H9 (cell line): ENCODE measurements at regions not wholly inside any gene's neighbourhood (a gene's known extent, or its start where the extent isn't known, plus 50 kb on each side); places are given as distances from the start of the nearest gene placed in this dataset.

Source experiments
- DNase-seq: peaks from one replicate; pipeline ENCODE4 v3.0.0-alpha.2; 2017
- H2AFZ ChIP-seq: one replicate; pipeline ENCODE4 v1.6.1; 2013; ENCODE audit warnings: mild to moderate bottlenecking, low read length, control low read depth, moderate library complexity
- H2AK5ac ChIP-seq: 2 replicates; pipeline ENCODE4 v1.6.1; 2013; ENCODE audit warnings: low read length, control low read depth, mixed read lengths; ENCODE audit not compliant: insufficient read length
- H2BK120ac ChIP-seq: one replicate; pipeline ENCODE4 v1.6.1; 2013; ENCODE audit warnings: low read depth, mild to moderate bottlenecking, low read length, control low read depth, inconsistent platforms; ENCODE audit not compliant: poor library complexity, severe bottlenecking
- H2BK12ac ChIP-seq: 2 replicates; pipeline ENCODE4 v1.6.1; 2013; ENCODE audit warnings: low read length, control low read depth, mixed read lengths, low read depth; ENCODE audit not compliant: insufficient read length
- H2BK15ac ChIP-seq: 2 replicates; pipeline ENCODE4 v1.6.1; 2013; ENCODE audit warnings: low read depth, low read length, control low read depth
- H2BK20ac ChIP-seq: one replicate; pipeline ENCODE4 v1.6.1; 2013; ENCODE audit warnings: low read depth, mild to moderate bottlenecking, low read length, control low read depth, inconsistent platforms; ENCODE audit not compliant: poor library complexity, severe bottlenecking
- H2BK5ac ChIP-seq: 2 replicates; pipeline ENCODE4 v1.6.1; 2013; ENCODE audit warnings: low read length, control low read depth, mixed read lengths; ENCODE audit not compliant: insufficient read length
- H3K14ac ChIP-seq: 2 replicates; pipeline ENCODE4 v1.6.1; 2013; ENCODE audit warnings: low read length, control low read depth; ENCODE audit not compliant: insufficient read depth
- H3K18ac ChIP-seq: 2 replicates; pipeline ENCODE4 v1.6.1; 2013; ENCODE audit warnings: low read depth, mild to moderate bottlenecking, mixed read lengths, low read length, control low read depth; ENCODE audit not compliant: insufficient read length
- H3K23ac ChIP-seq: 2 replicates; pipeline ENCODE4 v1.6.1; 2013; ENCODE audit warnings: low read length, control low read depth, mixed read lengths, low read depth; ENCODE audit not compliant: insufficient read length
- H3K23me2 ChIP-seq: 2 replicates; pipeline ENCODE4 v1.6.1; 2013; ENCODE audit warnings: low read depth, mild to moderate bottlenecking, mixed read lengths, low read length, control low read depth; ENCODE audit not compliant: insufficient read length, poor library complexity, severe bottlenecking
- H3K27ac ChIP-seq: 2 replicates; pipeline ENCODE4 v1.5.1; 2013; ENCODE audit warnings: low read length, control low read depth, mixed read lengths, low read depth; ENCODE audit not compliant: insufficient read length
- H3K27me3 ChIP-seq: 2 replicates; pipeline ENCODE4 v1.6.1; 2013; ENCODE audit warnings: low read length, control low read depth, inconsistent platforms; ENCODE audit not compliant: insufficient read depth
- H3K4ac ChIP-seq: 2 replicates; pipeline ENCODE4 v1.6.1; 2013; ENCODE audit warnings: low read depth, mild to moderate bottlenecking, control low read depth, inconsistent platforms, low read length, moderate library complexity
- H3K4me1 ChIP-seq: 2 replicates; pipeline ENCODE4 v1.6.1; 2013; ENCODE audit warnings: low read length, control low read depth, inconsistent platforms; ENCODE audit not compliant: insufficient read depth
- H3K4me2 ChIP-seq: 2 replicates; pipeline ENCODE4 v1.6.1; 2013; ENCODE audit warnings: low read length, control low read depth, mixed read lengths; ENCODE audit not compliant: insufficient read length, insufficient read depth
- H3K56ac ChIP-seq: 2 replicates; pipeline ENCODE4 v1.6.1; 2013; ENCODE audit warnings: low read depth, mild to moderate bottlenecking, mixed read lengths, low read length, control low read depth; ENCODE audit not compliant: insufficient read length
- H3K79me1 ChIP-seq: 2 replicates; pipeline ENCODE4 v1.6.1; 2013; ENCODE audit warnings: low read depth, mild to moderate bottlenecking, moderate library complexity, low read length, control low read depth, inconsistent platforms; ENCODE audit not compliant: insufficient read depth, poor library complexity, severe bottlenecking
- H3K79me2 ChIP-seq: 2 replicates; pipeline ENCODE4 v1.6.1; 2013; ENCODE audit warnings: low read length, control low read depth, inconsistent platforms; ENCODE audit not compliant: insufficient read depth
- H3K9ac ChIP-seq: 2 replicates; pipeline ENCODE4 v1.6.1; 2013; ENCODE audit warnings: low read length, control low read depth, mixed read lengths; ENCODE audit not compliant: insufficient read length; ENCODE audit errors: extremely low read depth
- H3K9me3 ChIP-seq: one replicate; pipeline ENCODE4 v1.6.1; 2013; ENCODE audit warnings: low read depth, low read length, inconsistent platforms; ENCODE audit not compliant: control insufficient read depth
- H3T11ph ChIP-seq: one replicate; pipeline ENCODE4 v1.6.1; 2013; ENCODE audit warnings: mild to moderate bottlenecking, low read length, control low read depth, inconsistent platforms
- H4K20me1 ChIP-seq: one replicate; pipeline ENCODE4 v1.6.1; 2013; ENCODE audit not compliant: control insufficient read depth, insufficient read length, insufficient read depth
- H4K5ac ChIP-seq: 2 replicates; pipeline ENCODE4 v1.6.1; 2013; ENCODE audit warnings: low read depth, mild to moderate bottlenecking, mixed read lengths, low read length, control low read depth; ENCODE audit not compliant: insufficient read length
- H4K8ac ChIP-seq: replicated peaks from 2 replicates; pipeline ENCODE4 v1.6.1; 2013; ENCODE audit warnings: low read length, control low read depth, mixed read lengths, low read depth; ENCODE audit not compliant: insufficient read length
- H4K91ac ChIP-seq: 2 replicates; pipeline ENCODE4 v1.6.1; 2013; ENCODE audit warnings: low read depth, mild to moderate bottlenecking, moderate library complexity, mixed read lengths, low read length, control low read depth; ENCODE audit not compliant: insufficient read length
- H3K27ac Mint-ChIP-seq, 3 experiments: 2 replicates in 2 of 3; 3 replicates in 1 of 3; pipeline ENCODE4 v1.8.0; 2020 to 2021; ENCODE audit warnings: mixed read lengths in 3 of 3, mild to moderate bottlenecking in 1 of 3, moderate library complexity in 1 of 3
- H3K27me3 Mint-ChIP-seq: 2 replicates; pipeline ENCODE4 v1.8.0; 2021; ENCODE audit warnings: low read depth, mild to moderate bottlenecking, moderate library complexity, mixed read lengths
- H3K36me3 Mint-ChIP-seq, 3 experiments: 2 replicates in 2 of 3; 3 replicates in 1 of 3; pipeline ENCODE4 v1.8.0; 2020 to 2021; ENCODE audit warnings: low read depth in 3 of 3, mixed read lengths in 3 of 3; ENCODE audit not compliant: insufficient read depth in 1 of 3
- H3K4me1 Mint-ChIP-seq, 2 experiments: 2 replicates each; pipeline ENCODE4 v1.8.0; 2020; ENCODE audit warnings: mixed read lengths in 2 of 2
- H3K4me3 Mint-ChIP-seq, 2 experiments: 2 replicates in 1 of 2; 3 replicates in 1 of 2; pipeline ENCODE4 v1.8.0; 2020 to 2021; ENCODE audit warnings: mild to moderate bottlenecking in 2 of 2, mixed read lengths in 2 of 2, moderate library complexity in 1 of 2
- H3K9me3 Mint-ChIP-seq, 2 experiments: 2 replicates in 1 of 2; 3 replicates in 1 of 2; pipeline ENCODE4 v1.8.0; 2020; ENCODE audit warnings: mild to moderate bottlenecking in 2 of 2, mixed read lengths in 2 of 2, moderate library complexity in 1 of 2
- WGBS: extraction: QIAGEN DNeasy Blood & Tissue Kit; methylation state at CpG from one replicate; pipeline ENCODE4 v1.1.7; 2013; ENCODE audit warnings: missing lambda C conversion rate, low lambda C conversion rate, mixed read lengths; ENCODE audit not compliant: insufficient read length; ENCODE audit errors: extremely low coverage; 5-methylcytosine and 5-hydroxymethylcytosine counted together
- TF ChIP-seq, protein P1 (sequence below): fragments of 200-600 bp; sonication (generic); conservative IDR thresholded peaks from 3 replicates; pipeline ENCODE4 v1.8.0; 2021; ENCODE audit warnings: antibody characterized with exemption, mild to moderate bottlenecking

DNA sequence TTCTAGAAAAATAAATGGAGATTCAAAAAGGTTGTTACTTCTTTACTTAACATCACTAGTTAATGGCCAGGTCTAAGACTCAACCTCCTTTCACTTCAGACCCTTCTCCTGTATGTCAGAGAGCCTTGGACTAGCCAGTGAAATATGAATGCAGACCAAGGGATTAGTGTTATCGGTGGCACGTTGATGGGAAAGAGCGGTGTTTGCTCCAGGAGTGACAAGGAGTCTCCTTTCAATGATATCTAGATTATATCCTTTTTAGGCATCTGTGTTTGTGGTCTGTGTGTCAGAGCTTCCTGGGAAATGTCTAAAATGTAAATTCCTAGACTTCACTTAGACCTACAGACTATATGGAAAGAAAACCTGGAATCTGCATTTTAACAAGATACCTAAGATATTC lies 658.0 kb upstream of the KCNMB2 start:
- no peak for DNase-seq
- Histone ChIP-seq H3K56ac (no peak overlapping the region), H3K79me1 (no peaks in the 10 kb centered on the region), H3K9me3 (no peaks in the 10 kb centered on the region), H2BK15ac (no peak overlapping the region), H4K5ac (no peak overlapping the region), H3K14ac (no peak overlapping the region), H2BK120ac (no peak overlapping the region), H3K27ac (no peak overlapping the region), H4K20me1 (no peaks in the 10 kb centered on the region), H2AK5ac (no peak overlapping the region), H2BK12ac (no peak overlapping the region), H4K91ac (no peak overlapping the region), H3K23me2 (no peaks in the 10 kb centered on the region), H3K18ac (no peak overlapping the region), H3T11ph (no peak overlapping the region), H3K9ac (no peak overlapping the region), H3K23ac (no peak overlapping the region), H4K8ac (no peak overlapping the region), H2BK20ac (no peak overlapping the region), H3K4me2 (no peak overlapping the region), H3K4ac (no peak overlapping the region), H3K27me3 (no peaks in the 10 kb centered on the region), H3K4me1 (no peaks in the 10 kb centered on the region), H2BK5ac (no peak overlapping the region), H2AFZ (no peak overlapping the region), H3K79me2 (no peaks in the 10 kb centered on the region)
- no CpG with 5 or more reads among the region's 3 CpGs for WGBS
- TF ChIP-seq, protein P1, sequence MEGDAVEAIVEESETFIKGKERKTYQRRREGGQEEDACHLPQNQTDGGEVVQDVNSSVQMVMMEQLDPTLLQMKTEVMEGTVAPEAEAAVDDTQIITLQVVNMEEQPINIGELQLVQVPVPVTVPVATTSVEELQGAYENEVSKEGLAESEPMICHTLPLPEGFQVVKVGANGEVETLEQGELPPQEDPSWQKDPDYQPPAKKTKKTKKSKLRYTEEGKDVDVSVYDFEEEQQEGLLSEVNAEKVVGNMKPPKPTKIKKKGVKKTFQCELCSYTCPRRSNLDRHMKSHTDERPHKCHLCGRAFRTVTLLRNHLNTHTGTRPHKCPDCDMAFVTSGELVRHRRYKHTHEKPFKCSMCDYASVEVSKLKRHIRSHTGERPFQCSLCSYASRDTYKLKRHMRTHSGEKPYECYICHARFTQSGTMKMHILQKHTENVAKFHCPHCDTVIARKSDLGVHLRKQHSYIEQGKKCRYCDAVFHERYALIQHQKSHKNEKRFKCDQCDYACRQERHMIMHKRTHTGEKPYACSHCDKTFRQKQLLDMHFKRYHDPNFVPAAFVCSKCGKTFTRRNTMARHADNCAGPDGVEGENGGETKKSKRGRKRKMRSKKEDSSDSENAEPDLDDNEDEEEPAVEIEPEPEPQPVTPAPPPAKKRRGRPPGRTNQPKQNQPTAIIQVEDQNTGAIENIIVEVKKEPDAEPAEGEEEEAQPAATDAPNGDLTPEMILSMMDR, result no peak
- Mint-ChIP-seq H3K27me3 (no peaks in the 10 kb centered on the region), H3K9me3 (no peaks in the 10 kb centered on the region), H3K27ac (no peak overlapping the region), H3K36me3 (no peaks in the 10 kb centered on the region), H3K4me1 (peaks cover 4% of the 10 kb centered on the region in 2 experiments; a peak in 2 of 4 replicates), H3K4me3 (no peak overlapping the region)
